HepG2 (cell line): ENCODE measurements at regions not wholly inside any gene's neighbourhood (a gene's known extent, or its start where the extent isn't known, plus 50 kb on each side); places are given as distances from the start of the nearest gene placed in this dataset.

Source experiments
- small RNA-seq, 3 experiments: library from RNA; depleted of rRNA; stranded (forward); fragments of <200 nt; gene quantifications; one replicate each; pipeline ENCODE3, GENCODE V24; 2012; ENCODE audit warnings: low read depth in 2 of 3, low replicate concordance in 1 of 3; ENCODE audit not compliant: insufficient read length in 3 of 3, insufficient read depth in 2 of 3

Small RNAs in the stretch of these regions (small RNA-seq; reads per million reads assigned to genes)
- 0 to 1.9 (median 0) reads per million in 3 experiments for gene RNU6-1089P
- 0 reads per million in 3 experiments for gene RNU6-947P
- gene RNU6-999P, result 0 to 0.10 (median 0) reads per million in 3 experiments
